ENCODE measurements at regions not wholly inside any gene's neighbourhood (a gene's known extent, or its start where the extent isn't known, plus 50 kb on each side); places are given as distances from the start of the nearest gene placed in this dataset.

DNA sequence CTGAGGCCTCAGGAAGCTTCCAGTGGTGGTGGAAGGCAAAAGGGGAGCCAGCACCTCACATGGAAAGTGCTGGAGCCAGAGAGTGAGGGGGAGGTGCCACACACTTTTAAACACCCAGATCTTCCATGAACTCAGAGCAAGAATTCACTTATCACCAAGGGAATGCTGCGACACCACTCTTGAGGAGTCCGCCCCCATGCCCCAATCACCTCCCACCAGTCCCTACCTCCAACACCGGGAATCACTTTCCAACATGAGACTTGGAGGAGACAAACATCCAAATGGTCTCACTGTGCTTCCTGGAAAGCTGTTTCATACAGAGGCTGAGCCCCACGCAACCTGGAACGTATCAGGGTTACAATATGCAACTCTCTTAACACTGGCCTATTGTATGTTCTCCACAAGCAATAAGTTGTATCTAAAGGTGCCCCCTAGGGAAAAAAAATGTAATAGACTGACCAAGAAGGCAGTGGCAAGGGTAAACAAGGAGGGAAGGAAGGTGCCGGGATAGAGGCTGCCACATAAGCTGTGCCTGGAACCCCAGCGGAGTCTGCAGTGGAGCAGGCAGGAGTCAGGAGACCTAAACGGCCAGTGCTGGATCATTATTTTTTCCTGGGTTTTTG, 106.7 kb upstream of the FOXF1 start:
- no peak overlapping the region for H3K4me3 ChIP-seq (ENCODE audit: low read depth, low read length)
- DNase-seq (ENCODE audit: low read depth), result no peak
- no peak for TF ChIP-seq CTCF (IDR thresholded peaks at IDR 0.05; ENCODE audit: low read depth, low read length, missing control alignments)

DNA sequence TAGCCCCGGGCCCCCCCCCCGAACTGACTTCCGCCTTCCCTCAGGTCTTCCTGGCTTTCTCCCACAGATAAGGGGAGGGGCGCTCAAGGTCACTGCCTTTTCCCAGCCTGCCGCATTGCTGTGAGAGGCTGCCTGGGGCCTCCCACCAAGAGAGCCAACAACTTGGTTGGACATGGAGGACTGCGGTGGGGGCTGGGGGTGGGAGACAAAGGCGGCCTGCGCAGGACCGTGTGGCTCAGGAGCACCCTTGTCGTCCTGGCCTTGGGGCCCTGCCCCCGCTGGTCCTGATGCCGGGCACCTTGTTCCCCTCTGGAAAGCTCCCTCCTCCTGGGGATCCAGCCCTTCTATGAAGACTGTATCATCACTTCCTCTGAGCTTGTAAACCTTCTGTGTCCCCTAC, 105.6 kb upstream of the FOXF1 start:
- no peak for TF ChIP-seq CTCF (IDR thresholded peaks at IDR 0.05; ENCODE audit: low read depth, low read length, missing control alignments)
- no peak for DNase-seq (ENCODE audit: low read depth)
- H3K4me3 ChIP-seq (ENCODE audit: low read depth, low read length), result no peak overlapping the region

GRCh38 chr16:86405319-86405718, 105.0 kb upstream of the FOXF1 start:
- H3K4me3 ChIP-seq (ENCODE audit: low read depth, low read length), result no peak overlapping the region
- no peak for DNase-seq (ENCODE audit: low read depth)
- no peak for TF ChIP-seq CTCF (IDR thresholded peaks at IDR 0.05; ENCODE audit: low read depth, low read length, missing control alignments)

- no peak for DNase-seq (ENCODE audit: low read depth)
- no peak for TF ChIP-seq CTCF (IDR thresholded peaks at IDR 0.05; ENCODE audit: low read depth, low read length, missing control alignments)
- no peak overlapping the region for H3K4me3 ChIP-seq (ENCODE audit: low read depth, low read length)
These were observed 104.3 kb upstream of the FOXF1 start for GRCh38 chr16:86406056-86406455.

DNA sequence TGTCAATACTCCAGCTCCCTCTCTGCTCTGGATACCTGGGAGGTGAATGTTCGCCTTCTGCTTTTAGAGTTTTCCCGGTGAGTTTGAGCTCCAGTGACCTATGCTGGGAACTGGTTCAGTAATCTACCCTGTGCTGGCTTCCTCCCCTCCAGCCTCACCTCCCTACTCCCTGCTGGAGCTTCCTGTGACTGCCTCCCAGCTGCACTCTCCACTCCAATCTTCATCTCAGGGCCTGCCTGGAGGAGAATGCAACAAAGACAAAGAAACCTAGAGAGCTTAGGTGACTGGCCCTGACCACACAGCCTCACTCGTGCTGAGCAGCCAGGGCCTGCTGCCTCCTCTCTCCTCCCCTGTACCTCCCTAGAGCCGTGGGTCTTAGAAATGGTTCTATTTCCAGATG, 101.6 kb upstream of the FOXF1 start:
- no peak for DNase-seq (ENCODE audit: low read depth)
- H3K4me3 ChIP-seq (ENCODE audit: low read depth, low read length), result no peak overlapping the region
- TF ChIP-seq CTCF (IDR thresholded peaks at IDR 0.05; ENCODE audit: low read depth, low read length, missing control alignments), result no peak

DNA sequence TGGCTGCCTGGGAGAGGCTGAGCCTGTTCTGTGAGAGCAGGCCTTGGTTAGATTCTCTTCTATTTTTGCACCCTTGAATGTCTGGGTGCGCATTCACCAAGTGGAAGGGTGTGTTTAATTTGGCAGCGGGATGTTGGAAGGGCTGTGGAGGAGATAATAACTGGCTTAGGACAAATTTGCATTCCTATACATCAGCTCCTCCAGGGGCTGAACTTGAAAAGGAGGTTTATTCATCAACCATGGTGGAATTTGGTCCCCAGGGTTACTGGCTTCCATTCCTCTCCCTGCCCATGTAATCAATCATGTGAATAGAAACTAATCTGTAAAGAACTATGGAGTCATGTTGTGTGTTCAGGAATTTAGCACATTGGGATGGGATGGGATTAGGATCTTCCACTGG, 100.2 kb upstream of the FOXF1 start:
- no peak for TF ChIP-seq CTCF (IDR thresholded peaks at IDR 0.05; ENCODE audit: low read depth, low read length, missing control alignments)
- H3K4me3 ChIP-seq (ENCODE audit: low read depth, low read length), result no peak overlapping the region
- DNase-seq (ENCODE audit: low read depth), result no peak

DNA sequence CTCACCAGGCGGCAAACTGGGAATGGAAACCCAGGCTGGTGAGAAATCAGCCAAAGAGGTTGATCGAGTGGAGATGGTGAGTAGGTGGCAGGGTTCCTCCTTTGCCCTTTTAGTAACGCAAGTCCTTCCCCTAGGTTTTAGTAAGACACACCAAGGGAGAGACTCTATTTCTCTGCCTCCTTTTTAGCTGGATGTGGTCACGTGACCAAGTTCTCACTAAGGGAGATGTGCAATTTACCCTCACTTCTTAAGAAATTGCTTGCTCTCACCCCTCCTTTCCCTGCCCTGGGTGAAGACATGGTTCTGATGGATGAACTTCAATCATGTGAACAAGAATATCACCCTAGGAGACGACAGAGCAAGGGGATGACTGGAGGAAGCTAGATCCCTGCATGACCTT, 99.8 kb upstream of the FOXF1 start:
- no peak overlapping the region for H3K4me3 ChIP-seq (ENCODE audit: low read depth, low read length)
- TF ChIP-seq CTCF (IDR thresholded peaks at IDR 0.05; ENCODE audit: low read depth, low read length, missing control alignments), result no peak
- no peak for DNase-seq (ENCODE audit: low read depth)

Data from GM12864 (cell line).